ENCODE measurements at regions not wholly inside any gene's neighbourhood (a gene's known extent, or its start where the extent isn't known, plus 50 kb on each side); places are given as distances from the start of the nearest gene placed in this dataset.

DNA sequence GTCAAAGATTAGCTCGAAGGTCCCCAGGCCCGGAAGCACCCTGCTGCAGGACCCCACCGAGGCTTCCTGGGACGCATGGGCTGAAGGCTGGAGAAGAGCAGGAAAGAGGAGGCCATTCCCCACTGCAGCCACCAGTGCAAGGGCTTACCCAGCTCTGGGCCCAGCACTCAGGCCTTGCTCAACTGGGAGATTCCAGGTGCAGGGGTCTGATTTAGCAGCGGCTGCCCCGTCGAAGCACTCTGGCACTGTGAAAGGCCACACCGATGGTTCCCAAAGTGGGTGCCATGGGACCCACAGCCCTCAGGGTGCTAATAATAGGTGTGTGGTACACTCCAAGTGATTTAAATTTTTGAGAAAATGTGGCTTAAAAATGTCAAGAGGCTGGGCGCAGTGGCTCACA, 130.9 kb downstream of the OAT start:
- DNase-seq (ENCODE audit: low read depth, low spot score), result no peak

DNA sequence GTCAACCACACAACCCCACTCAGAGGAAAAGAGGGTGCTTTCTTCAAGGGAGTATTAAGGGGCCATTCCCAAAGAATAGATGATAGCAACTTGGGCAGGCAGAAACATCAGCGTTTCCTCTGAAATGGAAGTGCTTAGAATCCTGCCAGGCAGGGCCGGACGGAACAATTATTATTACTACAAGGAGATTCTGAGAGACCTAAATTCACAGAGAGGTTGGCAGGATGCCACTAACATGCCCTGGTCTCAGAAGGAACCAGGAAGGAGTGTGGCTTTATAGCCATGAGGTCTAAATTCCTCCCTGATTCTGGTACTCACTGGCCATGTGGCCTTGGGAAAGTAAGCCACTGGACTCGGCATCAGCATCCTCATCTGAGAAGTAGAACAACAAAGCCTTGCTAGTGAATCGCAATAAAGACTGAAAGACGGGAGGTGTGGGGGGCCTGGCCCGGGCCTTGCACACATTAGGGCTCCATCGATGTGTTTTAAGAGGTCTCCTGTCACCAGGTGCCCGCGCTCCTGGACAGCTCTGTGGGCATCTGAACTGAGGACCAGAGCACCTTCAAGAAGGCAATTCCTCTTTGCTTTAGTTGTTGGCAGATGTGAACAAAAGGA, 131.5 kb downstream of the OAT start:
- DNase-seq (ENCODE audit: low read depth, low spot score), result no peak

DNA sequence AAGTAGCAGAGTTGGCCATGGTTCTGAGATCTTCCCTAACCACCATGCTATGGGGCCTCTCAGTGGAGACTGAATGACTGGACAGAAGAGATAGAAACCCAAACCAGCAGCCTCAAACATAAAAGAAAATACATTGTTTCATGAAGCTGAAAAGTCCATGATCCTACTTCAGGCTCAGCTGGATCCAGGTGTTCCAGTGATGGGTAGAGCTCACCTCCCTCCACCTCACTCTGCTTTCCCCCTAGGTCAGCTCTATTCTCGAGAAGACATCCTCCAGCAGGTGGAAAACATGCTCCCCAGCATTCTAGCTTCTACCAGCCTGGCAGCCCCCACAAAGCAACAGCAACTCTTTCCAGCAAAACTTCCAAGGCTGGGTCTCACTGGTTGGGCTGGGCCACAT, 132.1 kb downstream of the OAT start:
- no peak for DNase-seq (ENCODE audit: low read depth, low spot score)

DNA sequence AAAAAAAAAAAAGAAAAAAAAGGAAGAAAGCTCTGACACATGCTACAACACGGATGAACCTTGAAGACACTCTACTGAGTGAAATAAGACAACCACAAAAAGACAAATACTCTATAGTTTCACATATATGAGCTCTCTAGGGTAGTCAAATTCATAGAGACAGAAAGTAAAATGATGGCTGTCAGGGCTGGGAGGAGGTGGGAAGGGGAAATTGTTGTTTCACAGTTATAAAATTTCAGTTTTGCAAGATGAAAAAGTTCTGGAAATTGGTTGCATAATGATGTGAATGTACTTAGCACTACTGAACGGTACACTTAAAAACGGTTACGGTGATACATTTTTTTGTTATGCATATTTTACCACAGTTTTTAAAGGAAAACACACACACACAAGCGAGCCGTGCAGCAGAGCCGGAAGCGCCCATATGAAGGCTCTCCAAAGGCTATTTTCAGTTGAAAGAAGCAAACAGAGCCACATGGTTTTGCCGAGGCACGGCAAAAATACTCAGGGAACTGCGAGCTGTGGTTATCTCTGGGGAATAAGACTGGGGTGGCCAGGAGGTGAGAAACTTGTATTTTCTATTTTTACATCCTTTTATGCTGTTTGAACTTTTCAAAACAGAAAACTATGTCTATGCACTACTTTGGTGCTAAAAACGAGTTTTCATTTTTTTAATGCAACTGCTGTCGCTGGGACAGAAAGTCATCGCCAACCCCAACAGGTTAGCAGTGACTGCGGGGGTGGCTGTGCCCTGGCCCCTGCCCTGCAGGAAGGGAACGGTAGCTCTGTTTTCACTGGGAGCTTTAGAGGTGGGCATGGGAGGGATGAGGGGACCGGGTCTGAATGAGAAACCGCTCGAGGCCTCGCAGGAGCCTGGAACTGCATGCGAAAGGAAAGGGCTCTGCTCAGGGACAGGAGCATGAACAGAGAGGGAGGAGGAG, 132.9 kb downstream of the OAT start:
- DNase-seq (ENCODE audit: low read depth, low spot score), result no peak

DNA sequence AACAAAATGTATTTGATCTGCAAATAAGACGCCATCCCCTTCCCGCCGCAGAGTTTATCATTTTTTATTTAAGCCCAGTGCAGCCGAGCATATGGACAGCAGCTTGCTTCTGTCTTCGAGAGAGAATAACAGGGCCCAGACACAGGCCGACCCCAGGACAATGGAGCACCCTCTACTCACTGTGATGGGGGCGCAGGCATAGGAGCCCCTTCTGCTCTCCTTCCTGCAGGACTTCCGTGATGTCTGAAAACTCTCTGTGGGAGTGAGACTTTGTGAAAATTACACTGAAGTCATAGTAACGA, 134.8 kb downstream of the OAT start:
- DNase-seq (ENCODE audit: low read depth, low spot score), result no peak

DNA sequence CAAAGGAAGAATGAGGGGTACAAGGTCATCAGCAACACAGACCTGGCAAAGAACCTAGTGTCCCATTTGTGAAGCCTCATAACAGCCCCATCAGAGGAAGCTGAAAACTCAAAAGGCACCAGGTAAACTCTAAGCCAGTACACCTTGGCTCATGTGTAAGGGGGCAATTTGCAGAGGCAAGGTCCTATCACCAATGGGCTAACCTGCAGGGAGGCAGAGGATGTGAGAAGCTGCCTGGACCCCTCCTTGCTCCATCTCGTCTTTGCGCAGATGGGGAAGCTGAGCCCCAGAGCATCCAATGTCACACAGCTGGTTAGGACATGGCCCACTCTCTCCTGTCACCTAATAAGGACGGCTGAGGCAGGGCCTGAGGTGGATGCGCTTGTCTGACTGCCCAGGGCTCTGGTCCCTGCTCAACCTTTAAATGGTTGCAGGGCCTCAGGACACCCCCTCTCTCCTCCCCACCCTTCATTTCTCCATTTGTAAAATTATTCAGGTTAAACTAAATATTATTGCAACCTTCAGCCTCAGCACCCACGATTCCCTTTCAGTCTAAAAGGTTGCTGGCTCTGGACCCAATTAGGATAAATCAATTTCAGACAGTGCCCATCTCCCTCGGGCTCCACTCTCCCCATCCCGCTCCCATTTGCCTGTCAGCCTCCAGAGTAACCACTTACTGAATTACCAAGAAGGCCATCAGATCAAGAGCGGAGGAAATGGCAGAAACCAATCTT, 135.3 kb downstream of the OAT start:
- DNase-seq (ENCODE audit: low read depth, low spot score), result no peak

DNA sequence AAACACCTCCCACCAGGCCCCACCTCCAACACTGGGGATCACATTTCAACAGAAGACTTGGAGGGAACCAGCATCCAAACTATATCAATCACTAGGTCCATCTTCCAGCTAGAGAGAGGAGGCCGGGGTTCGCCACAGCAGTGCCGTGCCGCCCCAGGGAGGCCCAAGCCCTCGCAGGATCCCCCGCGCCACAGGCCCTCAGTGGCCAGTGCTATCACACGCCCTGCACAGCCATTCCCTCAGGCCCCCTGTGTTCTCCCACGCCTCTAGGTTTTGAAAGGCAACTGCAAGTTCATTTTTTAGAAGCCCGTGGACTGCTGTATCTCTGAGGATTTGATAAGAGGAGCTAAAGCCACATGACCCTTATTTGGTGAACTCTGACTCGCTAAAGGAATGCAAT, 136.4 kb downstream of the OAT start:
- DNase-seq (ENCODE audit: low read depth, low spot score), result no peak

DNA sequence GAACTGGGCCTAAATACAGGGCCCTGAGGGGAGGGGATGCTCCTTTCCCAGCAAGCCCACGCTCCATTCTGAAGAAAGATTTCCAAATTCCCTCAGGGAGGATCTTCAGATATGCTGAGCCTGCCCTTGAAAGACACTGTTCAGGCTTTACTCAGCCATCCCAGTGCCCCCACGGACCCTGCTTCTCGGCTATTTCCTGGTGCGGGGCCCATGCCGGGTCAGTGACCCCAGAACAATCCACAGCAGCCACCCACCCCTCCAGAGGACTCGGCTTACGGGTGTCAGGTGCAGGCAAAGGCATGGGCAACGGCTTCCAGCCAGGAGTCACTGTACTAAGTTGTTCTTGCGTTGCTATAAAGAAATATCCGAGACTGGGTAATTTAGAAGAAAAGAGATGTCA, 137.1 kb downstream of the OAT start:
- DNase-seq (ENCODE audit: low read depth, low spot score), result no peak

DNA sequence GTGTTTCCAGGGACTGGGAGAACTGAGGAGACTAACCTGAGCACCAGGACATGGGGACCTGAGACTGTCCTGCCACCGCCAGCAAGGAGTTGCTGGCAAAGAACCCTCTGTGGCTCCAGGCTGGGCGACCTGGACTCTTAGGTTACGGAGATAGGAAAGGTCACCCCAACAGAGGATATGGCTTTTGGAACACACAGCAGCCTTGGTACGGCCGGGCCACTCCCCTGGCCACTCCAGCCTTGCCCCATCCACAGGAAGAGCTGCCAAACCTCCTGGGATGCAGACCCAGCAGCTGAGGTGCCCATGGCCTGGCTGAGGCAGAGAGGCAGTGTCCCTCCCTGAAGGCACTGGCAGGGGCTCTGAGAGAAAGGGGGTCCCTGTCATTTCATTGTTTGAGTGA, 137.8 kb downstream of the OAT start:
- DNase-seq (ENCODE audit: low read depth, low spot score), result no peak

DNA sequence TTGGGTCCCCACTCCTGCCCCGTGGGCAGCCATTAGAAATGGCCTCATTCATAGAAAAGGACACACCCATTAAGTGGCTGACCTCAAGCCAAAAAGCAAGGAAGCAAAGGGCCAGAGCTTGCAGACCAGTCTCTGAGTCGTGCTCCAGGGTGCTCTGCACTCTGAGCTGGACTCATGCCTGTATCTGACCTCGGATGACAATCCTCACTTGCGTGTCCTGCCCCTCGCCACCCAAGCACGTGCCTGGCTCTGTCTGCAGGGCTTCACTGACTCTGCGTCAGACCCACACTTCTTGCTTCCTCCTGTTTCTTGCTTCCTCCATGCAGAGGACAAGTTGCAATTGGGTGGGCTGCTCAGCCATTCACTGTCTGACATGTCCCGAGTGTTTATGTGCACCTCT, 138.8 kb downstream of the OAT start:
- DNase-seq (ENCODE audit: low read depth, low spot score), result no peak

DNA sequence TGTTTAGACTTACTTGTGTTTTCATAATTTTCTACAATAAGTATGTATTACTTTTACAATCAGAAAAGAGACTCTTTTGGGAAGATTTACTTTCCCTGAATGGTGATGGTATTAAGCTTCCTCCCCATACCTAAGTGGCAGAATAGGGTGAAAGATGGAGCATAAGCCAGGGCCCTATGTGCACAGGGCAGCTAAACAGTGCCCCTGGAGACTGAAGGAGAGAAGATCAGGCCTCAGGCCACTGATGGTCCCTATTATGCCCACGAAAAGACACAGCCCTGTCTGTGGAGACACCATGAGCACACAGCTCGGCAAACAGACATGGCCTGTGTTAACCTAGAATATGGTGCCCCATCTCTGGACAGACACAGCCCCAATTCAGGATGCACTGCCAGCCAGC, 139.4 kb downstream of the OAT start:
- no peak for DNase-seq (ENCODE audit: low read depth, low spot score)

DNA sequence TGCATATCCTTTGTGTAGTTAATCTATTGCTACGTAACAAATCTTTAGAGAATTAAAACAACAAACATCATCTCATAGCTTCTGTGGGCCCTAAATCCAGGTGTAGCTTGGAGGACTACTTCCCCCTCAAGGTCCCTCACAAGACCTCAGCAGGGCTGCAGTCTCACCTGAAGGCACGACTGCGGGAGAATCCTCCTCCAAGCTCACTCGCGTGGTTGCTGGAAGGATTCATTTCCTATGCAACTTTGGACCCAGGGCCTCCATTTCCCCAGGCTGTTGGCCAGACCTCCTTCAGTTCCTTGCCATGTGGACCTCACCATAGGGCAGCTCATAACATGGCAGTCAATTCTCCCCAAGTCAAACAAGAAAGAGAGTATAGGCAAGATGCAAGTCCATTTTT, 140.4 kb downstream of the OAT start:
- DNase-seq (ENCODE audit: low read depth, low spot score), result no peak

DNA sequence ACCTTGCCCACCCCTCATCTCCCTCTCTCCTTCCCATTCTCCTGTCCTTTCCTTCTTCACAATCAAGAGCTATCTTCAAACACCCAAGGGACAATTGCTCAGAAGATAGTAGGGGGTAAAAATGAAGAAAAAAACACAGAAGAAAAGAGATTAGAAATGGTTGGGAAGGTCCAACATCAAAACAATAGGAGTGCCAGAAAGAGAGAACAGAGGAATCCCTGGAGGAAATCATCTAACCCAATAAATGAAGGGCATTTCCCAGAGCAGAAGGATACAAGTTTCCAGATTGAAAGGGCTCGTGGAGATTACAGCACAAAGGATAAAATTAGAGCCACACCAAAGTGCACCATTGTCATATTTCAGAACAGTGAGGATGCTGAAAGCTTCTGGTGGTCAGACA, 145.6 kb downstream of the OAT start:
- no peak for DNase-seq (ENCODE audit: low read depth, low spot score)

DNA sequence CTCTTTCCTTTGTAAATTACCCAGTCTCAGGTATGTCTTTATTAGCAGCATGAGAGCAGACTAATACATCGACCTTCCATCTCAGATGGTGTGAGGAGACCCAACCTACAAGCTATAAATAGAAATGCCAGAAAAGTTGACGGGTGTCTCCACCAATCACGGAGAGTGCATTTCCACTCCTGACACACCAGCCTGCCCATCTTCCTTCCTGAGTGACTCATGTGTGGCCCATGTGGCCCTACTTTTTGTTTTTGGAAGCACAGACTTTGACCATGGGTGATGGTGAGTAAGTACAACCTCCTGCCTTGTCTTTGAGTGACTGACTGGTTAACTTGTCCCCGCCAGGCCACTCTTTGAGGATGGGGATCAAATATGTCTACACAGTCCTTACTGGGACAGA, 147.0 kb downstream of the OAT start:
- DNase-seq (ENCODE audit: low read depth, low spot score), result no peak

DNA sequence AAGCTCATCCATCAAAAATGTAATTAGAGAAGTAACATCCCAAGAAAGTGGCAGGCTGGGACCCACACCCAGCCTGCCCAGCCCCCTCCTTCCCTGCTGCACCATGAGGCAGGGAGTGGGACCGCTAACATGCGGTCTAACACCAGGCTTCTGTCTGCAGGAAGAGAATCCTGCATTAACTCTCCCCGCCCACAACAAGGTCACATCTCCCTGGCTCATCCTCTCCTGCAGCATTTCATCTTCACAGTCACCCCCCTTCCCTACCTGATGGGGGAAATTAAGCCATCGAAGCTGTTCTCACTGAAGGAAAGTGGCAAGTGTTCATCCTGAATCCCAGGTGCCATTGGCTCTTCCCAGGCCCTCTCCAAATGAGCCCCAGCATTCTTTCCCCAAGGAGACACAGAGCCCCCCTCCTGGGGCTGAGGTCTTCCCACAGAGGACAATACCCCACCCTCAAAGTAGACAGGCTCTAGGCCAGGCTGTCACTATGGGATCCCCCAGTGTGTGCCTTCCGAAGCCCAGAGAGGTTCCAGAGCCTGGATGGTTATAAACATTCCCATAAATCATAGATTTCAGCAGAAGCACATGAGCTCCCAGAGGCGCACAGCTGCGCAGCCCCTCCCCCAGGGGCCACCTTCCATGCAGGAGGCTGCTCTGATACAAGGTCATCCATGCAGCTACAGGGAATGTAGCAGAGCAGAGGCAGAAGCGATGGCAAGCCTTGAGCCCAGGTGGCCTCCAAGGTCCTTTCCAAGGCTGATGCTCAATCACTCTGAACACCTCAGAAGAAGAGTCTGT, 148.0 kb downstream of the OAT start:
- DNase-seq (ENCODE audit: low read depth, low spot score), result no peak

DNA sequence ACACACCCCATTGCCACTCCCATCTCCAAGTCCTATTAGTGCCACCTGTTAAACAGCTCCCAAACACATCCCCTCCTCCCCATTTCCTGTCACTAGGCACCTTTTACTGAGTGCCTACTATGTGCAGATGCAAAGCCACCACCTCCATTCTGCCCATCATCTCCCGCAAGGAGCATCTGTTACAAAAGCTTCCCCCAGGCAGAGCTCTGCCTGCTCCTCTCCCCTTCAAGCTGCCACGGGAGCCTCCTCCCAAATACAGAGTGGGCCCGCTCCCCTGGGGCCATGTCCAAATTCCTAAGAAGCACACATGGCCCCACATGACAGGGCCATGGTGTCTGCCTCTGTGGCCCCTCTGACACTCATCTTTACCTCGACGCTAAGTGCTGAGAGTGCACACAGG, 149.7 kb downstream of the OAT start:
- DNase-seq (ENCODE audit: low read depth, low spot score), result no peak

DNA sequence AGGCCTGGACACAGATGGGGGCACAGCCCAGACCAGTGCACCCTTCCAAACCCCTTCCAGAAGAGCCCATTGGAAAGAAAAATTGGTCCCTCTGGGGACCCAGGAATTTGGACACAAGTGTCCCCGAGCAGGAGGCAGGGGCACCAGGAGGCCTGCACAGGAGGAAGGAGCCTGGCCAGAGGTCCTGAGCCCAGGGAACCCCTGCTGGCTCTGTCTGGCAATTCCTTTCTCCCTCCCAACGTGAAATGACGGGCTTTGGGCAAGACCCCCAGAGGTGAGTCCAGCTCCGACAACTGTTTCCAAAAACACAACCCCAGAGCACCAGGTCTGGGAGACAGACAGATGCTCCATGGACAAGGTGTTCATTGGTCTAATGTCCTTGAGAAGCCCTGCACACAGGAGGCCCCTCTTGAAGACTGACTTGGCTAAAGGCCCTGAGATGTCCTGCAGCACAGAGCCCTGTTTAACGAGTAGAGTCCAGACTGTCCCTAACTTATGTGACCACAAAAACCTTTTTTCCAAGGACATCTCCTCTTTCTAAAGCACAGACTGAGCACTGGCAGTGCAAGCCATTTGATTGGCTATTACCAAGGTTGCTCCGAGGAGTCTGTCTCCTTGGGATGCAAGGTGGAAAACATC, 150.7 kb downstream of the OAT start:
- no peak for DNase-seq (ENCODE audit: low read depth, low spot score)

DNA sequence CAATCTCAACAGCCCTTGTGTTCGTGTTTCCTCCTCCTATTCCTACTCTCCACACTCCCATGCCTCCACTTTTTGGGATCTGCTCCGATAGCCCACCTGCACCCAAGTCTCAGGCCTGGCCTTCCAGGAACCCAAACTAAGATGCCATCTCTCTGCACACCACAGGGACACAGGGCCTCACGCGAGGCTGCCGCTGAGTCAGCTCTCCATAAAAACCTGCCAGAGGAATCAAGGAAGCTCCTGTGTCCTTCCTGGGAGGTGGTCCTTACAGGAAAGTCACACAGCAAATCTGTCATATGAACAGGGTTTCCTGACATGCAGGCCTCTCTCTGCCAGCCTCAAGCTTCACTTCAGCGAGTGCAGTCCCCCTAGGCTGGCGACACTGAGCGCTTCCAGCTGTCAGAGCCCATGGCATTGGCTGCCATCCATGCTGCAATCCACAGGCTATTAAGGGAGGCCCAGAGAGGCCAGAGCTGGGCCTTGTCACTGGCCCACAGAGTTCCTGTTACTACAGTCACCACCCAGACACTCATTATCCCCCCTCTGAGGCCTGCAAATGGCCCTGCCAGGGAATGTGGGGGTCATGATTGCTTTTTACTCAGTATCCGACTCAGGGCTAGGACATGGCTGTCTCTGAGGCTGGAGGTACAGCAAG, 151.4 kb downstream of the OAT start:
- DNase-seq (ENCODE audit: low read depth, low spot score), result no peak

DNA sequence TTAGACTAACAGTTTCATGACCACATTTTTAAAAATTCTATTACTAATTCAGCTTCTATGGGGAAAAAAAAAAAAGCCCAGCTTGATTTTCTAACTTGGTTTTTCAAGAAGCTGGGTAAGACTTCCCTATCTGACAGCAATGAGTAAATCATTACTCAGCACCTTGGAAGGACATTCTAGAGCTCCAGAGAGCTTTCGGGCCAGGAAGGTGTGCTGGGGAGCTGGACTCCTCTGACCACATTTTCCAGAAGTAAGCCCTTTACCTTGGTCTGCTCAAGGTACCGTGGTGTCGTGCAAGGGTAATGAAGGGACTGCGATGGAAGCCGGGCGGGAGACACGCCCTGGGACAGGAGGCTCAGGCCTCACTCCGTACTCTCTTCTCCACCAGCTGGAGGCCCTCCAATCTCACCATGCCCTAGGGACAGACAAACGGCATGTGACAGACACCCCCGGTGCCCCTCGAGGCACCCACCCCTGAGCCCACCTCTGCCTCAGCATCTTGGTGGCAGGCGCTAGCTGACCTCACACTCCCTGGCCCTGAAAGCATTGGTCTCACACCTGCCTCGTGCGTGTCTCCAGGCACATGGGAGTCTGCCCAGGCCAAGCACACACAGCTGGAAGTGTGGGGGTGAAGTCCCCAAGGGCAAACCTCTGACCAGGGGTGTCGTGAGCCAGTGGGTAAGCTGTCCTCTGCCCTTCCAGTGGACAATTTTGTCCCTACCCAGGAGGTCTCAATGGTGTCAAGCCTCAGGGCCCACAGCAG, 152.1 kb downstream of the OAT start:
- DNase-seq (ENCODE audit: low read depth, low spot score), result no peak

DNA sequence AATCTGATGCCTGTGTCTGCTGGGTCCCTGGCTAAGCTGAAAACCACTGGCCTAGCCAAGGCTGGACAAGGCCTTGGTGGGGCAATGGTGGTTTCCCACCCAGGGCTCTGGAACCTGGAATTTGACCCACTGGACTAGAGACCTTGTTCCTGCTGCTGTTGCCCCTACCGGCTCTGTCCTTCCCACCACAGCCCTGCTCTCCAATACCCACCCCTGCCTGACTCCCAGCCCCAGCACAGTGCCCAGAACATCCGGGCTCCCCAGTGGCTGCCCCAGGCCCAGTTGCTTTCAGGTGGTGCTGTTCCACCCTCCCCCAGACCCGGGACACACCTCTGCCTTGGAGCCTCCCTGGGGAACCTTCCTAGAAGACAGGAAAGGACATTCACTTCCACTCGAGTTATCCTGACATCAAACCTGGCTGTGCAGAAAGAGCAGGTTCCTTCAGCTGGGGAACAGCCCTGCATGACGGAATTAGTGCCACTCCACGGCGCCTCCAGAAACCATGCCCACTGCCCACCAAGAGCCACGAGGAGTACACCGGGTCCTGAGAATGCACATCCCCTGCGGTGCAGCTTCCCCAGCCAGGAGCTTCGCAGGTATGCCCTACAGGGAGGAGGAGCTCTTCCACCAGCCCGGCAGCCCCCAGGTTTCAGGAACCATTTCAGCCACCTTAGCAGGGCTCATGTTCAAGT, 152.8 kb downstream of the OAT start:
- DNase-seq (ENCODE audit: low read depth, low spot score), result no peak

Measured in brain pericyte (primary cell).